Epidermal melanocyte (primary cell): ENCODE measurements at regions not wholly inside any gene's neighbourhood (a gene's known extent, or its start where the extent isn't known, plus 50 kb on each side); places are given as distances from the start of the nearest gene placed in this dataset.

Experiments used
- DNase-seq: peaks from one replicate; pipeline ENCODE4 v3.0.0; 2011; ENCODE audit warnings: low spot score; ENCODE audit not compliant: insufficient read length

DNA sequence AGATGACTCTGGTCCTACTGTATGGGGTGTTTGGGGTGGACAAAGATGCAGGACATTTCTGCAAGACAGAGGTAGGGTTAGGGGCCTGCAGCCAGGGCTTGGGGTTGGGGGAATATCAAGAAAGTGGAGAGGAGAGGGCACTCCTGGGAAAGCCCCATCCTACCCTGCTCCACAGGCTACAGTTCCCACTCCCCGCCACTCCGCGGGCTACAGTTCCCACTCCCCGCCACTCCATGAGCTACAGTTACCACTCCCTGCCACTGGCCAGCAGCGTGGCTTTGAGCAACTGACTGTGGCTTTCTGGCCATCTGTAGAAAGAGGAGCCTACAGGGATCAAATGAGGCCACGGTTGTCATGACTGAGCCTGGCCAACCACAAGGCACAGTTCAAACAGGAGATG is 93.8 kb upstream of the GRIK3 start:
- DNase-seq = no peak

DNA sequence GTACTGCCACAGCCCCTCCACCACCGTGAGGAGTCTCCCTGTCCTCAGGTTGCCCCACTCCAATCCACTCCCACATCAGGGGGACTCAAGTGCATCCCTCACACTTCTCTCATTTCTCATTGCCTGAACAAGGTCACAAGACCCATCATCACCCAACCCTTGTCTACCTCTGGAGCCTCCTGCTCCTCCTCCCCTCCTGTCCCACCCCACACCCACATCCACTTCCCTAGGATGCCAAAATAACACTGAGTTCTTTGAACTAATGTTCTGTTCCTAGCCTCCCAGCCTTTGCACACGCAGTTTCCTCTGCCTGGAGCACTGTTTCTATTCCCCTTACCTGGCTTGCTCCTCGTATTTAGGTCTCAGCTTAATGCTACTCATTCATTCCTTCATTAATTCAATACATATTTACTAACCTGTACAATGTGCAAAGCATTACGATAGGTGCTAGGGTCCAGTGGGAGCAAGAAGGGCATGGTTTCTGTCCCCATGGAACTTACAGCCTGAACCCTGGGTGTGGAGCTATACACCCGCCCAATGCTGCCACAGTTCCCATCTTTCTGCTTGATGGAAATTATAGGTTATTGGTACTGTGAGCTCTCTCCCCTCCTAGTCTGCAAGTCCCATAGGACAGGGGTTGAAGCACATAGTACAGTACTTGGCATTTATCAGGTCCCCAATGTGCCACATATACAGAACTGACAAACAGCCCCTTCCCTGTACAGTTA is 96.1 kb upstream of the GRIK3 start:
- no peak for DNase-seq

DNA sequence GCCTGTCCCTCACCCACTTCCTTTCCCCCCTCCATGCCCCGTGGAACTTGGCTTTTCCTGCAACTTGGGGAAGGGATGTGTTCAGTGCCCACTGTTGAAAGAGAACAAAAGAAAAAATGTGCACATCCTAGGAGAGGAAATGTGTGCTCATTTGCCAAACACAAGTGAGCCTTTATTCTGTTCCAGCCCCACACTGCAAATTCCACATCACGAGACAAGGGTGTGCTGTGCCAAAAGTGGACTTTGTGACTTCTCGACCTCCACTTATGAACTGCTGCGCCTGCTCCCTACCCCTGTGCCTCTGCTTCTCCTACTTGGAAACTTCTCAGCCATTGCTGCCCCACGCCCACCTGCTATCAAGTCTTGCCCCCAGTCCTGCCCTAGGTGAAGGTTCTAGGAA is 97.0 kb upstream of the GRIK3 start:
- DNase-seq = no peak

DNA sequence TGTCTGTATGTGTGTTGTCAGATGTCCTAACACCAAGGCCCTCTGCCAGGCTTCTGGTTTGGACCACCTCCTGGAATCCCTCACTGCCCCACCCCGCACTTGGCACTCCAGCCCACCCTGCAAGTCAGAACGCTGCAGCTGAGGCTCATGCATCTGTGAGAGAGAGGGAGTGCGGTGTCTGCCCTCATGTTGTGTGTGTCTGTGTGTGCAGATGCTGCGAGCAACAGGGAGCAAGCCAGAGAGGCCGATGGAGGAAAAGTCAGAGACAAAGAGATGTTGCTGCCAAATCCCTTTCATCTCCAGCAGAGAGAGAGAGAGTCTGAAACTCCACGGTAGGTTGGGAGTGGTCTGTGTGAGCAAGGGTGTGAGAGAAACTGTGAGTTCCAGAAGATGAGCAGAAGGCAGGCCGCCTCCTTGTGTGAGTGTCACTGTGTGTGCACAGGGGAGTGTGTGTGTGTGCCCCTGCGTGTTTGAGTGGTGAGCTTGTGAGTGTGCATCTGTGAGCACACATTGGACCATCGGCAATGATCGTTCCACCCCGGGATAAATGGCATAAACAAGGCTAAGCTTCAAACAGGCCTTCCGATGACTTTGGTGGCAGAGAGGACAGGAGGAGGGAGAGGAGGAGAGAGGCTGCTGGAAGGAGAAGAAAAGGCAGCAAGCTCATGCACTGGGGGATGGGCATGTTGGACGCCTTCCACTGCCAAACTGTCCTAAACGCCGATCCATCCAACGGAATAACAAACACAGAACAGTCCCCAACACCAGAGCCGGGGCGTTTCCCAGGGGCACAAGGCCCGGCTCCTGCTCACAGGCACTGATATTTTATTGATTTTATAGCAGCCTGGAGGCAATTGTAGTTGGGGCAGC is 99.2 kb upstream of the GRIK3 start:
- no peak for DNase-seq

DNA sequence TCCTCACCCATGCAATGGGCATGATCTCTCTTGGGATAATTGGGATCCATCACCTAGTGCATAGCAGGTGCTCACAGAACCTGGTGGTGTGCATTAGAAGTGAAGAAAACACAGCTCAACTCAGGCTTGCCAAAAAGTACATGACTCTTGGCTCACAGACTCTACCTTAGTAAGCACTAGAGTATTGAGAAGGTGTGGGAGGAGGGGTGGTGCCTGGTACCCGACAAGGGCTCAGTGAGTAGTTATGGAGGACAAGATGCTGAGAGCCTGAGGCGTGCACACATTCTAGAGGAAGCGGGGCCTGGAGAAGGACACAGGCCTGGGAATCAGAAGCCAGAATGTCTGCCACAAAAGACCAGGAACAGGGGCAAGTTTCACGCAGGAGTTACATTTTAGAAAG is 100.3 kb upstream of the GRIK3 start:
- no peak for DNase-seq

DNA sequence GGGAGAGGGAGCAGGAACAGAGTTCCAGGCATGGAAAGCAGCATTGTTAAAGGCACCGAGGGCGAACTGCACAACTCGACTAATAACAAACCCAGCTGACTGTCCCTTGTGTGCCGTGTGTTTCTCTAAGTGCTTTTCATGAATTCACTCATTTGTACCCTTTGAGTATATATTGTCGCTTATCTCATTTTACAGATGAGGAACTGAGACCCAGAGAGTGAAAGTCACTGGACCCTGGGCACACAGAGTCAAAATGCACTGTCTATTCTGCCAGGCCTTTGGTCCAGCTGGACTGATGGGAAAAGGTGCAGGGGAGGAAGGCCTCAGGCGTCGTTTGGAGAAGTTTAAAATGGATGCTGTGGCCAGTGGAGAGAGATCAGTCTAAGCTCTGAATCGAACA is 100.7 kb upstream of the GRIK3 start:
- no peak for DNase-seq

DNA sequence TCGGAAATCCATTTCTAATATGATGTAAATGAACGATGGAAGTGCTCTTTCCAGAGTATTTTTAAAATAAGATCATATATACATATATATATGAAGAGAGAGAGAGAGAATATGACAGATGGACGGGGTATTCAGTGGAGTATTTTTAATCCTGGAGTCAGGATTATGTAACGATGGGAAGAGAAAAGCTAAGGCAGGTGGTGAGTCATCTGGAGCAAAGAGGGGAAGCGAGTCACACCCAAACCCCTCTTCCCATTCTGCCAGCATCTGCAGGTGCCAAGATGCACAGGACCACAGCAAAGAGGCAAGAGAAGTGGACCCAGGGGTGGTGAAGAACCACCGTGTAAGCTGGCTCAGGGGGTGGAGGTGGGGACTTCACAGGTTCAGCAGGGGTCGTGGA is 102.7 kb upstream of the GRIK3 start:
- DNase-seq = no peak

DNA sequence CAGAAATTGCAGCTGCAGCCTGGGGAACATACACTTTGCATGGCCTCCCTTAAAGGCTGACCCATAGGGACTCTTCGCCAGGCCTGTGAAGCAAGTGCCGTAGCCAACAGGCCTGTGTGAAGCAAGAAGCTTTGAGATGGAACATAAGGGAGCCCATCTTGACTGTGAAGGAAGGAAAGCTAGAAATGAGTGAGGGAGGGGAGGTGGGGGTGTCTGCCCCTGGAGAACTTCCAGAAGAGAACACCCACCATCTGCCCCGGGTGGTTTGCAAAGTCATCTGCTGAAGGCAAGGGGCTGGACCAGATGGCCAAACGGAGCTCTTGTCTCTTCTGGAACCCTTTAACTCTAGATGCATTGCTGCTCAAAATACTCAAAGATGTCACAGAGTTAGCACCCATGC is 103.3 kb upstream of the GRIK3 start:
- no peak for DNase-seq

DNA sequence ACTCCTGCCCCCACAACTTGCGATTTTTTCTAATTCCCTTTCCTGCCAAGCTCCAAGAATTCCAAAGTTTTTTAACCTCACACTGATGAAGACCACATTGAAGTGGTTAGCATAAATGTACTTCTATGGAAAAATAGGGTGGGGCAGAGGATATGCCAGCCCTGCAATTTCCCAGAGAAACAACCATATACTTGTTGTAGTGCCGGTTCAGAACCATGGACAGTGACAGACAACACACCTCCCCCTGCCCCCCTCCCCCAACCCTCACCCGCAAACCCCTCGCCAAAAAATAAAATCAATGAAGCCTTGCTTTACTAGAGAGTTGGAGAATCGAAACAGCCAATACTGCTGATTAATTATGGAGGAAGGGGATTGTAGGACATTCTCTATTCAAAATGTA is 109.5 kb upstream of the GRIK3 start:
- no peak for DNase-seq

DNA sequence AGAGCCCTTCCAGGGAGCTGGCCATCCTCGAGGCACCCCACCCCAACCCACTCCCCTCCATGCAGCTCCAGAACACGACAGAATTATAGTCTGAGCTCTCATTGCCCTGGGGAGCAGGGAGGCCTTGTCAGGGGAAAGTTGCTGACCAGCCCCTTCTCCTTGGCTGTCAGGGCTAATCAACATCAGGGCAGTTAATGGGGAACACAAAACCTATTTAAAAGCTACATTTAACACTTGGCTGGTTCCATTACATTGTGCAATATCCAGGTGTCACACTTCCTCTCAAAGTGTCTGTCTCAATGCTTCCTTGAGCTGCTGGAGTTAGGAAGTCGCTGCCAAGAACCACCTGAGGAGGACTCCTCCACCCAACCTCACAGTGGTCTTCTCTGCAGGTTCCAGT is 111.8 kb upstream of the GRIK3 start:
- no peak for DNase-seq

DNA sequence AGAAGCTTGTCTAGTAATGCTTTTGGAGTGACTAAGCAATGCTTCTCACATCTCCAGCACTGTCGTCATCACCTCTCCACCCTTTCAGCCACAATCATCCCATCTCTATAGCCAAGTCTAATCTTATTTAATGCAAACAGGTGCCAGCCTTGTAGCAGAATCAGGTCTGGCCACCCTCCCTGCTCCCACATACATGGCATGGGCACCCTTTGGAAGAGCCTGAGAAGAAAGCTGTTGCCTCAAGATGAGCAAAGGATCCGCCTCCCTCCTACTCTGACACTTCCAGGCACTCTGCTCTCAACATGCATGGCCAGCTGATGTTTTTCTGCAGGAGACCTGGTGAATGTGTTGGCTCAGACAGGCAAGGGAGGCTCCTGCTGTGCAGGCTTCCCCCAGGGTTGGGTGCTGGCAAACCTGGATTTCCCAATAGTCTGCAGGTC is 113.1 kb upstream of the GRIK3 start:
- DNase-seq = no peak

DNA sequence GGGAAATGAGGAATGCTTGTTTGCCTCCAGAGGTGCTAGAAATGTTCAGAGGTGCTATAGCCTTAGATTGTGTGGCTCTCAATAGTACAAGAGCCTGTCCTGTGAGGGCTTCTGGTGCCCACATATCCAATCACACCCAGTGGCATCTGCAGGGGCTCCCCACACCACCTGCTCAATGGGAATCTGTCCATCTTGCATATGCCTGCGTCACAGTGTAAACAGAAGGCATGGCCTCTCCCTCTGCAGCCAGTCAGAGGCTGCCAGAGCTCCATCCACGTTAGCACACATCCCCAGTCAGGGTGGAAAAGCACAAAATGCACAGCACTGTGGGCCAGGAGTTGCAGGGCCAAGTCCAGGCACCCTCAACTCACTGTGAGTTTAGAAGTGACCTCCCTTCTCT is 113.6 kb upstream of the GRIK3 start:
- no peak for DNase-seq

DNA sequence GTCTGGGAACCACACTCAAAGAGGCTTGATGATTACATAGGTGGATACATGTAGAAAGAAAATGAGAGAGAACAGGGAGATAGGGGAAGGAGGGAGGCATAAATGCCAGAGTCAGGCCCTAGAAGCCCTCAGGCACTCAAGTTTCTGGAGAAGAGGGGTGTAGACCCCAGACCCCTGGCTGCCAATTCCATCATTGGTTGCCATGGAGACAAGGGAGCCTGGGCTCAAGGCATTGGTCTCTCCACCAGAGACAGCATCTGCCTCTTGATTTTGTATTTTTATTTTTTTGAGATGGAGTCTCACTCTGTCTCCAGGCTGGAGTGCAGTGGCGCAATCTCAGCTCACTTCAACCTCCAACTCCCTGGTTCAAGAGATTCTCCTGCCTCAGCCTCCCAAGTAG is 114.3 kb upstream of the GRIK3 start:
- DNase-seq = no peak

DNA sequence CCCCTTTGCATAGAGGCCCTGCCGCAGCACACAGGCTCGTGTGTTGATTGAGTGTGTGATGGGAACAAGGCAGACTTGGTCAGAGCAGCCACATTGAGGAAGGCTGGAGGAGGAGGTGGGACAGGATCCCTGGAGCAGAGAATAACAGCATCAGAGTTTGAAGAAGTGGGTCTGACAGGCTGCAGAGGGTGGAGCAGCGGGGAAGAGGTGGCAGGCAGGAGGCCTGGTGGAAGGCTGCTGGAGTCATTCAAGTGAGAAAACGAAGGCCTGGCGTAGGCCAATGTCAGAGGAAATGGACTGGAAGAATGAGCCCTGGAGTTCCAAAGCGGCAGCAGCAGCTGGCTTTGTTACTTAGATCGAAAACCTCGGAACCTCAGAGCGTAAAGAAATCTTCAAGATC is 115.0 kb upstream of the GRIK3 start:
- DNase-seq = no peak

DNA sequence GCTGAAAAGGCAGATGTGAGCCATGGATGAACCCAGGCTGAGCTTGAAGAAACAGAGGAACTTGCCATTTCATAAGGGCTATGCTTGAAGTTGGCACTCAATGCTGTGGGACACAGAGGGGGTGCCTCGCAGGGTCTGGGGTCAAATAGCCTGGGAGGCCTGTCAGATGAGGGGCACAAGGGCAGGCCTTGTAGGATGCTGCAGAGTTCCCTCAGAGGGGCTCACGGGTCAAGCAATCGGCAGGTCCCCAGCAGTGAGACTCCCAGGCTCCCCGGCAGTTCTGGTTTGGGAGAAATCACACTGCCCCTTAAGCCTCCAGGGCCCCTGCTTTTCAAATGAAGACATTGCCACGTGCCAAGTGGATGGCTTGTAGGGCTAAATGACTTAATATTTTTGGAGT is 116.7 kb upstream of the GRIK3 start:
- DNase-seq = no peak

DNA sequence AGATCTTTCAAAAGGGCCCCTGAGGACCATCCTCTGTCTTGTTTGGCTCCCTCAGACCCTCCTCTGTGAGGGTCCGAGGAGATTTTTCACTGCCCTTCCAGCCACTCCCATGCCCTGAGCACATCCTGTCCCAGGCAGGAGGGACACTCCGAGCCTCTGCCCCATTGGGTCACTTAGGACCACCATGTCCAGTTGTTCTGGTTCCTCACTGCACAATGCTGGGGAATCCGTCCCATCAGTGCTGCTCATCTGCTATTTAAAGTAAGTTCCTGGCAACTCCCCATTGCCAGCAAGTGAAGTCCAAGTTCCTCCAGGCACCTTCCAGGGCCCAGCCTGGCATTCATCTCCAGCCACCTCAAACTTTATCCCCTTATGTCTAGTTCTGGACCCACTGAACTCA is 117.5 kb upstream of the GRIK3 start:
- no peak for DNase-seq

DNA sequence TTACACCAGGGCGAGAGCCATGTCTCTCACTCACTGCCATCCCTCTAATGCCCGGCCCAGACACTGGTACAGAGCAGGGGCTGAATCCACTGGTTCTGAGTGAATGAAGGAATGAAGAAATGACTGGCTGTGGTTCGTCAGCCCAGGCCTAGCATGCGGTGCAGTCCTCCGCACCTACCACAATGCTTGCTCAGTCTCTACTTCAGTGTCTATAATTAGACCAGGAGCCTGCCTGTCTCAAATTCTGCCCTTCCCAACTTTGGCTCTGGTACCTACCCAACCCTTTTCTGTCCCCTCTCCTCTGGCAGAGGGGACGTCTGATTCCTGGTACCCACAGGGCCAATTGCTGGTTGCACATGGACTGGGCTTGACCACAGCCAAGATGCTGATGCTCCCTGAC is 118.2 kb upstream of the GRIK3 start:
- no peak for DNase-seq

DNA sequence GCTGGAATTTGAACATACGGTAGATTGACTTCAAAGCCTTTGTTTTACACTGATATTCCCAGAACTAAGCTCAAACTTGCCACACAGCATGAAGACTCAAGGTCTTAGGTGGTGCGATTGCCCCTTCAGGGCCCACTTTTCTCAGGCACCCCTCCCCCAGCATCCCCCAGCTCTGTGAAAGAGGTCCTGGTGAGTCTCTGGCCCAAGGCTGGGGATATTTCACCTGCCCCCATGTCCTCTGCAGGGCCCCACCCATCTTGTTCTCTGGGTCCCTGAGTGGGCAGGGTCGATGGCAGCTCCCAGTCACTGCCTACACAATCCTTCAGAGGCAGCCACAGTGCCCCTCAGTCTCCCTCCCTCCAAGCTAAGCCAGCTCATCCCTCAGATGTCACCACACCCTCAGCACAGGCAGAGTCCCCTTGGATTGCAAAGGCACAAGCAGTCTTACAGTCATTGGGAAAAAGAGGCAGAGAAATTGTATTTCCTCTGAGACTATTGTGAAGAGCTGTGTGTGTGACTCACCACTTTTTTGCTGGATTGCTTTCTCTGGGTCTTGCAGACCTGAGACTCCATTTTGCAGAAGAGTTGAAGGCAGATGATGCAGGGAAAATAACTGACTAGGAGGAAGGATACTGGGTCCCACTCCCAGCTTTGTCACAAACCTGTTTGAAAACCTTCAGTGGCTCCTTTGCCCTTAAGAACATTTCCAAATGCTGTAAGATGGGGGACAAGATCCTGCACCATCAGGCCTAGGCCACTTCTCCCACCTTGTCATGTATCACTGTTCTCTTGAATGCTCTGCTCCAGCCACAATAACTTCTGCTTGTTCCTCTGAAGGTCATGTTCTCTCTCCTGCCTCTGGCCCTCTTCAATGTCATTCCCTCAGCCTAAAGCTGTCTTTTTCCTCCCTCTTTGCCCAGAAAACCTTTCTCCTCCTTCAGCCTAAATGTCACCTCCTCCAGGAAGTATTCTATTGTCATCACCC is 119.1 kb upstream of the GRIK3 start:
- DNase-seq = no peak

DNA sequence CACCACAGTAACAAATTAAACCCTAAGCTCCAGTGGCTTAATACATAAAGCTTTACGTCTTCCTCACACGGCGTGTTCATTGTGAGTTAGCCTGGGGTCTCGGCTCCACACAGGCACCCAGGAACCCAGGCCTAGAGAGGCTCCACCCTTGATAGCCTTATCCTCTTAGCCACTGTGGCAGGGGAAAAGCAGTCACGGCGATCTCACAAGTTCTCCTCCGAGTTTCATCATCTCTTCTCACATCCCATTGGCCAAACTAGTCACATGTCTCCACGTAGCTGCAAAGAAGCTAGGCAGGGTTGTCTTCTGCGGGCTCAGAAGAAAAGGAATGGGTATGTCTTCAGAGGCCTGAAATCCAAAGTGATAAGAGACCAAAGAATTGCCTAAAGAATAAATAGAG is 122.3 kb upstream of the GRIK3 start:
- no peak for DNase-seq

DNA sequence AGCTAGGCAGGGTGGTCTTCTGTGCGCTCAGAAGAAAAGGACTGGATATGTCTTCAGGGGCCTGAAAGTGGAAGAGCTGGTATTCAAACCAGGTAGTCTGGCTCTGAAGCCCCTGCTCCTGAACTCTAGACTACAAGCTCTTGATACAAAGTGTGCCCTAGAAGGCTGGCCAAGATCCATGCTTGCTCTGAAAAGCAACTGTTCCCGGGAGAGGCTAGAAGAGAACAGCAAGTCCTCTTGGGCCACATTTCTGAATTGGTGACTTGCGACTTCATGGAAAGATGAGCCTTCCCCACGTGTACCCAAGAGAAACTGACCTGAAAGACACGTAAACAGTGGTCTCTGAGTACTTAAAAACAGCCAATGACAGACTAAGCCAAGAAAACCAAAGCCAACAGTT is 123.3 kb upstream of the GRIK3 start:
- DNase-seq = no peak

DNA sequence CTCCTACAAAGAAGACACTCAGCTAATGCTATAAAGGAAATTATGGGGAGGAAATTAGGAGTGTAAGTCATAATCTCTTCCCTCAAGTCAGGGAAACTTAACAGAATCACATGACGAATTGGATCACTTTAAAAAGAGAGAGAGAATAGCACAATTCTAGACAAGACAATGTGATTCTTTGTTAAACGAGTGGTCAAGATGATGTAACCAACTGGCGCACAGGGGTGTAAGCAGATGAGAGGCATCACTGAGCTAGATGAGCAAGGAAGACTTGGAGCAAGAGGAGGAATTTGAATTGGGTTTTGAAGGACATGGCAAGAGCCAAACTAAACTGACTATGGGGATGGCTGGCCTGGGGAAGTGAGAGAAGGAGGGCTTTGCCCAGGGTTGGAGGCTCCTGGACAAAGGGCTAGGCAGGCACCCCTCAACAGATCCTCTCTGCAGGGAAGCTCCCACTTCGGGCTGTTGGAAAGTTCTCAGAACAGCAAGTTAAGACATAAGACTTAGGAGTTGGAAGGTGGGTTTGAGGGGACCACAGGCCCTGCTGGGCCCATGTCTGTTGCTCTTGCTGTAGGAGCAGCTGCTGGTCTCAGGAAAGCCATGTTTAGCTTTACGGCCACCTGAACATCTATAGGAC is 123.9 kb upstream of the GRIK3 start:
- DNase-seq = peak; percentile 31
